GM12878 (cell line): ENCODE measurements at regions not wholly inside any gene's neighbourhood (a gene's known extent, or its start where the extent isn't known, plus 50 kb on each side); places are given as distances from the start of the nearest gene placed in this dataset.

Experiments used
- ATAC-seq: fragments of 200-7000 bp; cut with Tn5 transposase; 3 replicates; pipeline ENCODE4 v1.9.1; 2020; ENCODE audit warnings: mild to moderate bottlenecking, moderate library complexity
- BruUV-seq: library from RNA; stranded (reverse); fragments of 400-500 nt; replicated peaks from 2 replicates; lab custom pipeline; 2021; lab: Mats Ljungman, UMichigan
- CTCF ChIA-PET: fragments of 300-600 bp; sonication (Branson Sonifier 250); formaldehyde crosslinking; extraction: SDS; loops from one replicate; lab custom pipeline; 2021; ENCODE audit warnings: inconsistent platforms; lab: Yijun Ruan, JAX
- POLR2A ChIA-PET: fragments of 350-600 bp; formaldehyde crosslinking; extraction: SDS; loops from one replicate; lab custom pipeline; 2021; ENCODE audit warnings: inconsistent platforms; lab: Charles Lee
- RAD21 ChIA-PET: fragments of 300-600 bp; sonication (Branson Sonifier 250); formaldehyde crosslinking; loops from one replicate; lab custom pipeline; 2023; ENCODE audit warnings: antibody characterized with exemption; ENCODE audit not compliant: unreplicated experiment; lab: Charles Lee
- SMC1A ChIA-PET: fragments of 300-600 bp; sonication (Branson Sonifier 250); formaldehyde crosslinking; loops from one replicate; lab custom pipeline; 2023; ENCODE audit not compliant: unreplicated experiment, uncharacterized antibody; lab: Charles Lee
- DNase-seq: peaks from one replicate; pipeline ENCODE4 v3.0.0-alpha.2; 2011; ENCODE audit warnings: low read depth, low spot score
- FAIRE-seq: peaks from 3 replicates; lab custom pipeline; 2011; peaks lifted over from hg19 to GRCh38; lab: Jason Lieb, UNC
- H2AFZ ChIP-seq: 2 replicates; pipeline ENCODE4 v1.6.0; 2011; ENCODE audit warnings: low read depth, low read length, control low read depth; ENCODE audit not compliant: control insufficient read depth
- H3K27ac ChIP-seq: 2 replicates; pipeline ENCODE4 v1.5.1; 2011; ENCODE audit warnings: control low read depth; ENCODE audit not compliant: control insufficient read depth, insufficient read depth
- H3K27me3 ChIP-seq, 2 experiments: replicated peaks in 1 of 2; 2 replicates each; pipeline versions ENCODE4 v1.6.0 to v1.6.1; 2011; ENCODE audit warnings: low read length in 1 of 2; ENCODE audit not compliant: control insufficient read depth in 2 of 2, insufficient read depth in 2 of 2
- H3K36me3 ChIP-seq, 2 experiments: 2 replicates each; pipeline ENCODE4 v1.5.1; 2011; ENCODE audit warnings: low read length in 1 of 2; ENCODE audit not compliant: control insufficient read depth in 2 of 2, insufficient read depth in 2 of 2
- H3K4me1 ChIP-seq: 2 replicates; pipeline ENCODE4 v1.6.1; 2011; ENCODE audit warnings: mild to moderate bottlenecking, low read length, moderate library complexity, mixed read lengths; ENCODE audit not compliant: control insufficient read depth, insufficient read depth
- H3K4me2 ChIP-seq: 2 replicates; pipeline ENCODE4 v1.6.0; 2011; ENCODE audit warnings: control low read depth; ENCODE audit not compliant: control insufficient read depth, insufficient read depth
- H3K4me3 ChIP-seq: fragments of 200-600 bp; sonication (generic); 2 replicates; pipeline ENCODE4 v1.5.1; 2016
- H3K79me2 ChIP-seq: 2 replicates; pipeline ENCODE4 v1.6.0; 2011; ENCODE audit warnings: low read length; ENCODE audit not compliant: control insufficient read depth, insufficient read depth
- H3K9ac ChIP-seq: 2 replicates; pipeline ENCODE4 v1.8.0; 2011; ENCODE audit warnings: low read length, control low read depth, mixed read lengths; ENCODE audit not compliant: control insufficient read depth, insufficient read depth
- H3K9me3 ChIP-seq: replicated peaks from 3 replicates; pipeline ENCODE4 v1.5.1; 2011; ENCODE audit warnings: mild to moderate bottlenecking, low read length; ENCODE audit not compliant: control insufficient read depth, insufficient read depth
- H4K20me1 ChIP-seq: 2 replicates; pipeline ENCODE4 v1.6.0; 2011; ENCODE audit not compliant: control insufficient read depth, insufficient read depth
- HDAC2 ChIP-seq: fragments of 200-600 bp; sonication (generic); IDR thresholded peaks from 2 replicates; pipeline ENCODE4 v1.6.1; 2017
- PRDM15 ChIP-seq: fragments of 450-650 bp; formaldehyde crosslinking; IDR thresholded peaks from 2 replicates; pipeline ENCODE4 v1.4.0; 2020; ENCODE audit warnings: mild to moderate bottlenecking, moderate library complexity
- RFX5 ChIP-seq: IDR thresholded peaks from 2 replicates; pipeline ENCODE4 v1.6.1; 2011; ENCODE audit warnings: low read depth, low read length, improper control_type of control experiment
- USF2 ChIP-seq: IDR thresholded peaks from 2 replicates; pipeline ENCODE4 v1.6.1; 2011; ENCODE audit warnings: low read depth, low read length, improper control_type of control experiment, borderline replicate concordance
- ZNF592 ChIP-seq: fragments of 450-650 bp; IDR thresholded peaks from 2 replicates; pipeline ENCODE4 v1.6.1; 2017; ENCODE audit warnings: mild to moderate bottlenecking, moderate library complexity
- in situ Hi-C: fragments of 300-500 bp; cut with MboI; formaldehyde crosslinking; loops from 9 replicates; pipeline ENCODE4 v1.14.3; 2018; ENCODE audit warnings: mixed read lengths
- intact Hi-C: fragments of 100-400 bp; cut with micrococcal nuclease; formaldehyde crosslinking; loops from one replicate; pipeline ENCODE4 v1.14.2; 2022; ENCODE audit not compliant: unreplicated experiment

GRCh38 chr3:96510334-96510733 is 304.1 kb upstream of the EPHA6 start (continued):
- TF ChIP-seq PRDM15: no peak

- ATAC-seq: no peak
- TF ChIP-seq RFX5: no peak
- TF ChIP-seq USF2: no peak
- no peak for TF ChIP-seq HDAC2
- TF ChIP-seq ZNF592: no peak
- RAD21 ChIA-PET: no interaction called here
- Histone ChIP-seq H3K36me3 (no peaks in the 10 kb centered on the region), H3K27me3 (no peaks in the 10 kb centered on the region), H3K4me1 (no peaks in the 10 kb centered on the region), H3K4me2 (no peak overlapping the region), H4K20me1 (no peaks in the 10 kb centered on the region), H3K27ac (no peak overlapping the region), H2AFZ (no peak overlapping the region), H3K79me2 (no peaks in the 10 kb centered on the region), H3K9ac (no peak overlapping the region), H3K4me3 (no peak overlapping the region), H3K9me3 (no peaks in the 10 kb centered on the region)
- SMC1A ChIA-PET: interaction anchor here (1.0 kb wide), 1 partner anchor 11 kb away, joined by 3 read pairs; no protein-coding TSS in a partner anchor
- DNase-seq: no peak
- no TSS peak for BruUV-seq
- CTCF ChIA-PET: interaction anchor here (0.8 kb wide), 1 partner anchor 11 kb away, joined by 3 read pairs; no protein-coding TSS in a partner anchor
- in situ Hi-C loops: no loop called here
- POLR2A ChIA-PET: no interaction called here
- intact Hi-C loops: no loop called here
- no peak for FAIRE-seq
Measured at GRCh38 chr3:96537165-96537564, 277.2 kb upstream of the EPHA6 start.
